IMR-90 (cell line): ENCODE measurements at regions not wholly inside any gene's neighbourhood (a gene's known extent, or its start where the extent isn't known, plus 50 kb on each side); places are given as distances from the start of the nearest gene placed in this dataset.

Experiments
- BHLHE40 ChIP-seq: fragments of 150-350 bp; IDR thresholded peaks from 2 replicates; pipeline ENCODE4 v1.6.1; 2016; ENCODE audit warnings: mild to moderate bottlenecking, low read depth, low read length
- CEBPB ChIP-seq: IDR thresholded peaks from 2 replicates; pipeline ENCODE4 v1.6.1; 2012; ENCODE audit warnings: low read depth, low read length, improper control_type of control experiment
- MAZ ChIP-seq: IDR thresholded peaks from 2 replicates; pipeline ENCODE4 v1.6.1; 2012; ENCODE audit warnings: low read depth, mild to moderate bottlenecking, low read length, improper control_type of control experiment, moderate library complexity, borderline replicate concordance
- POLR2A ChIP-seq: IDR thresholded peaks from 2 replicates; pipeline ENCODE4 v1.6.1; 2012; ENCODE audit warnings: mild to moderate bottlenecking, low read depth, low read length
- RFX5 ChIP-seq: IDR thresholded peaks from 2 replicates; pipeline ENCODE4 v1.8.0; 2012; ENCODE audit warnings: low read depth, mild to moderate bottlenecking, low read length, moderate library complexity
- SMC3 ChIP-seq: fragments of 150-350 bp; IDR thresholded peaks from 2 replicates; pipeline ENCODE4 v1.6.1; 2016; ENCODE audit warnings: low read depth, mild to moderate bottlenecking, antibody characterized with exemption, low read length, moderate library complexity
- USF2 ChIP-seq: fragments of 150-350 bp; IDR thresholded peaks from 2 replicates; pipeline ENCODE4 v1.6.1; 2017; ENCODE audit warnings: mild to moderate bottlenecking, antibody characterized with exemption, low read length, low read depth
- TF ChIP-seq, protein P1 (sequence below): conservative IDR thresholded peaks from 2 replicates; pipeline ENCODE4 v1.5.1; 2012; ENCODE audit warnings: mild to moderate bottlenecking, low read depth, low read length, improper control_type of control experiment

DNA sequence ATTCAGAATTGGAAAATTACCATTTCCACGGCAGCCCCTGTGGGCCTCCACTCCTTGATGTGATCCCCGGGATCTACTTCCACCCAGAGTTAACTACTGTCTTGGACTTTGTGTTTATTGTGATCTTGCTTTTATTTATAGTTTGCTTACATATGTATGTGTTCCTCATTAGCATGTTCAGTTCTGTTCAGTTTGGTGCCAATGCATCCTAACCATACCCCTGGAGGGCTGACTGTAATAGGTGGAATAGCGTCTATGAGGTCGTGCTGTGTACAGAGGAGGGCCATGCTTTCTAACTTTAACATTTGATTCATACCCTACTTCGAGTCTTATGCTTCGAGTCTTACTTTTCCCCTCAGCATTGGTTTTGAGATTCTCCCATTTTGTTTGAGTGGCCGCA is 104.3 kb upstream of the SLC24A3 start:
- TF ChIP-seq, protein P1, sequence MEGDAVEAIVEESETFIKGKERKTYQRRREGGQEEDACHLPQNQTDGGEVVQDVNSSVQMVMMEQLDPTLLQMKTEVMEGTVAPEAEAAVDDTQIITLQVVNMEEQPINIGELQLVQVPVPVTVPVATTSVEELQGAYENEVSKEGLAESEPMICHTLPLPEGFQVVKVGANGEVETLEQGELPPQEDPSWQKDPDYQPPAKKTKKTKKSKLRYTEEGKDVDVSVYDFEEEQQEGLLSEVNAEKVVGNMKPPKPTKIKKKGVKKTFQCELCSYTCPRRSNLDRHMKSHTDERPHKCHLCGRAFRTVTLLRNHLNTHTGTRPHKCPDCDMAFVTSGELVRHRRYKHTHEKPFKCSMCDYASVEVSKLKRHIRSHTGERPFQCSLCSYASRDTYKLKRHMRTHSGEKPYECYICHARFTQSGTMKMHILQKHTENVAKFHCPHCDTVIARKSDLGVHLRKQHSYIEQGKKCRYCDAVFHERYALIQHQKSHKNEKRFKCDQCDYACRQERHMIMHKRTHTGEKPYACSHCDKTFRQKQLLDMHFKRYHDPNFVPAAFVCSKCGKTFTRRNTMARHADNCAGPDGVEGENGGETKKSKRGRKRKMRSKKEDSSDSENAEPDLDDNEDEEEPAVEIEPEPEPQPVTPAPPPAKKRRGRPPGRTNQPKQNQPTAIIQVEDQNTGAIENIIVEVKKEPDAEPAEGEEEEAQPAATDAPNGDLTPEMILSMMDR: no peak
- TF ChIP-seq RFX5 (no peak), USF2 (no peak), POLR2A (no peak), BHLHE40 (no peak), SMC3 (no peak), CEBPB (no peak), MAZ (no peak)
